HG03039 (cell line): ENCODE measurements at regions not wholly inside any gene's neighbourhood (a gene's known extent, or its start where the extent isn't known, plus 50 kb on each side); places are given as distances from the start of the nearest gene placed in this dataset.
"Not testable (repeated sequence)": the region's sequence is repeated elsewhere in the genome, so short reads cannot be mapped to it uniquely, and the experiment has no call there.

Source experiments
- ATAC-seq: cut with Tn5 transposase; IDR thresholded peaks from one replicate; pipeline ENCODE4 v1.9.1; 2021; ENCODE audit warnings: mild to moderate bottlenecking, moderate library complexity; ENCODE audit not compliant: unreplicated experiment

DNA sequence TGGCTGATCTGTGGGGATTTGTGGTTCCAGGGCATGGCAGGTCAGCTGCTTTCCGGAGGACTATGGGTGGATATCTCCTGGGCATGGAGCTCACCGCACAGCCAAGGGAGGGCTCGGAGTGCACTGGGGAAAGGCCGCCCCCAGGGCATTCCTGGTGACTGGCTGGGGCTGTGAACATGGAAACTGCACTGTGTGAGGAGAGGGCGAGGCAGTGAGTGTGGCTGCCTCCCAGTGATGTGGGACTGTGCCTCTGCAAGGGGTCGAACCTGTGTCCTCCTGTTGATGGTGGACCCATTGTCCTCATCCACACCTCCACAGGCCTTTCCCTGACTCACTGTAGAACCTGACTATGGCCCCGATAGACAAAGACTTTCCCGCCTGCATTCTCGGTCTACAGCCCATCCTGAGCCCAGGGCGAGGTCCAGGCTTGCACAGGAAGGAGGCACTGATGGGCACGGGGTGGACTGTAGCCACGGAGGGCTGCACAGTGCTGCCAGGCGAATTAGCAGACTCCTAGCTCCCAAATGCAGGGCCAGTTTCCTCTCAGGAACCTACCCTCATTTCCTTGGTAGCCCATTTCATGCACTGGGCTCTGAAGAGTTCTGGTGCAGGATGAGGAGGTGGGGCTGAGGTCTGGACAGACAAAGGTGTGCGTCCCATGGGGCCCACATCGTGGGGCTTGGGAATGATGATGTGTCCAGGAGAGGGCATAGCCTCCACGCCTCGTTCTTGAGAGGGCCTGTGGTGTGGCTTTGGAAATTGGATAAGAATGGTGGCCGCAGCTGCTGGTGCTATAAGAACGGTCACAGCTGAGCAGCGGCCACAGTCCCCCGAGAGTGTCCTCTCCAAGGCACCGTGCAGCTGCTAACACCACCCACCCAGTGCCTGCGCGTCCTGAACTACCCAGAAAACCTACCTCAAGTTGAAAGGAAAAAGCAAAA, 415.1 kb downstream of the TMEM121 start:
- no peak for ATAC-seq

DNA sequence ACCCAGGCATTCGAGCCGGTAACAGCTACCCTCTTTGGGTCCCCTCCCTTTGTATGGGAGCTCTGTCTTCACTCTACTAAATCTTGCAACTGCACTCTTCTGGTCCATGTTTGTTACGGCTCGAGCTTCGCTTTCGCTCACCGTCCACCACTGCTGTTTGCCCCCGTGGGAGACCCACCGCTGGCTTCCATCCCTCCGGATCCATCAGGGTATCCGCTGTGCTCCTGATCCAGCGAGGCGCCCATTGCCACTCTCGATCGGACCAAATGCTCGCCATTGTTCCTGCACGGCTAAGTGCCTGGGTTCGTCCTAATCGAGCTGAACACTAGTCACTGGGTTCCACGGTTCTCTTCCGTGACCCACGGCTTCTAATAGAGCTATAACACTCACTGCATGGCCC, 416.3 kb downstream of the TMEM121 start:
- ATAC-seq, result not testable (repeated sequence)

DNA sequence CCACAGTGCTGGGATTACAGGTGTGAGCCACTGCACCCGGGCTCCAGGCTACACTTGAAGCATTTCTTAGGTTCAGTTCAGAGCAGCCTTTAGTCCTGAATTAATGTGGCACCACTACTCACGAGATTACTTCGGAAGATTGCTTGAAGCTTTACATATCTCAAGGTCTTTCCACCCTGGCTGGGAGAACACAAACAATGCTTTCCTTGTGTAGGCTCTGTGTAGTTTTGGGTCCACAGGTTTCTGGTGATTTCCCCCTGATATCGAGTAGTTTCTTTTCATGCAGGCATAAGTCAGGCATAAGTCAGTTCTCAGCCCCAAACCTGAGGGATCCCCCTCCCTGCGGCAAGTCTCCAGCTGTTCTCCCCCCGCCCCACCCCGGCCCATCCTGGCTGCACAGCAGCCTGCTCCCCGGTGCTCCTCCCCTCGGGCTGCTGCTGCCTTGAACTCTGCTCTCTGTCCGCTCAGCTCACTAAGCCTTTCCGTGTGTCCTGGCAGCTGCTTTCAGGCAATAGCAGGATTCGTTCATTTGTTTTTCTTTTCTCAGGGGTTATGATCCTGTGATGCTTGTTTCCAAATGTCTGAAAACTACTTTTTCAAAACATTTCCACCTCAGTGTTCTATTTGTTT, 417.7 kb downstream of the TMEM121 start:
- no peak for ATAC-seq

- ATAC-seq, result no peak
Observed at GRCh38 chr14:105944632-105945610, 418.5 kb downstream of the TMEM121 start.

- no peak for ATAC-seq
Observed at GRCh38 chr14:105945896-105946295, 419.5 kb downstream of the TMEM121 start.

DNA sequence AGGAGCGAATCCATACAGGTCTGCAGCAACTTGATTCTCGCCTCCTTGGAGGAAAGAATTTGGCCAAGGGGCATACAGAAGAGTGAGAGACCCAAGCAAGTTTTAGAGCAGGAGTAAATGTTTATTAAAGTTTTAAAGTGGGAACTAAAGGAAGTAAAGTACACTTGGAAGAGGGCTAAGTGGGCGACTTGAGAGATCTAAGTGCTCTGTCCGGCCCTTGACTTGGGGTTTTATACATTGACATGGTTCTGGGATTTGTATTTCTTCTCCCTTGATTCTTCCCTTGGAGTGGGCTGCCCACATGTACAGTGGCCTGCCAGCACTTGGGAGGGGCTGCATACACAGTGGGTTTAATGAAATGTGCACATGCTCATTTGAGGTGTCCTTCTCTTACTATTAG, 421.2 kb downstream of the TMEM121 start:
- ATAC-seq, result no peak

- not testable (repeated sequence) for ATAC-seq
Observed at GRCh38 chr14:105948955-105949354, 422.6 kb downstream of the TMEM121 start.

DNA sequence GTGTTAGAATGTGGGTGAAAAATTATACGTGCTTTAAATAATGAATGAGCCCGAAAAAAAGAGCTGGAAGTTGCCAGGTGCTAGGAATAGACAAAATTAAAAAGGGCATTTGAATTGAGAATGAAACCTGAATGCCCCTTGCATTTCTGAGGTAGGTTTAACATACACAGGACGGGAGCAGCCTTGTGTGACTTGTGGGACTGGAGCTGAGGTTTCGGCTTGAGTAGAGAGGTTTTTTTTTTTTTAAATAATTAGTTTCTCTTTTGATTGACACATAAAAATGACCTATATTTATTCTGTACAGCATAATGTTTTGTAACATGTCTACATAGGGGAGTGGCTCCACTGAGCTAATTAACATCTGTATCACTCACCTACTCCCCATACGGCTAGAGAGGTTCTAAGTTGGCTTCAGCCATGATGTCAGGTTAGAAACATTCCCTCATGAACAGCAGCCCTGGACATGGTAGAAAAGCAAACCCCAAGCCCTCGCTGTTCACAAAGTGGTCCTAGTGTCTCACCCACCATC, 424.0 kb downstream of the TMEM121 start:
- not testable (repeated sequence) for ATAC-seq

DNA sequence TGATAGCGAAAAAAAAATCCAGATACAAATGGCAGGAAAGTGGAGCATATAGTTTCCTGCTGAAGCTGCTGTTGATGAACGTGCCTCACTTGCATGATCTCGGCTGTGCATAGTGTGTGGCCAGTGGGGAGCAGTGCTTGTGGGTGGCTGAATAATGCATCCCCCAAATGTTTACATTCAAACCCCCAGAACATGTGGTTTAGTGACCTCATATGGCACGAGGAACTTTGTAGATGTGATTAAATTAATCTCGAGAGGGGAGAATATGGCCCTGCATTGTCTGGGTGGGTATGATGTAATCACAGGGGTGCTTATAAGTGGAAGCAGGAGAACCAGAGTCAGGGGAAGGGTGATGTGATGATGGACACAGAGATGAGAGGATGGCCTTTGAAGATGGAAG, 425.0 kb downstream of the TMEM121 start:
- ATAC-seq, result no peak

DNA sequence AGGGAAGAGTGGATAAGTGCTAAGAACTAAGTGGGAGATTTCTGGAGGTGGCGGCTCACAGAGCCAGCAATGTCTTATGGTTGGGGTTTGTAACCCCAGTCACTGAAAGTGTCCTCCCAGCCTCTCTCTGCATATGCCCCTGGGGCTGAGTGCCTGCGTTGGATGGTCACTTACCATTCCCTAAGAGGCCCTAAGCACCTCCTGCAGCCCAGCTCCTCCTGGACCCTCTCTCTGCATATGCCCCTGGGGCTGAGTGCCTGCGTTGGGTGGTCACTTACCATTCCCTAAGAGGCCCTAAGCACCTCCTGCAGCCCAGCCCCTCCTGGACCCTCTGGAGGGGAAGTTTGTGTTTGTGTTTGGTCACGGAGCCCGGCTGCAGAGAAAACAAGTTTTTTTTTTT, 425.8 kb downstream of the TMEM121 start:
- ATAC-seq, result no peak

GRCh38 chr14:105952826-105953225, 426.4 kb downstream of the TMEM121 start:
- no peak for ATAC-seq

DNA sequence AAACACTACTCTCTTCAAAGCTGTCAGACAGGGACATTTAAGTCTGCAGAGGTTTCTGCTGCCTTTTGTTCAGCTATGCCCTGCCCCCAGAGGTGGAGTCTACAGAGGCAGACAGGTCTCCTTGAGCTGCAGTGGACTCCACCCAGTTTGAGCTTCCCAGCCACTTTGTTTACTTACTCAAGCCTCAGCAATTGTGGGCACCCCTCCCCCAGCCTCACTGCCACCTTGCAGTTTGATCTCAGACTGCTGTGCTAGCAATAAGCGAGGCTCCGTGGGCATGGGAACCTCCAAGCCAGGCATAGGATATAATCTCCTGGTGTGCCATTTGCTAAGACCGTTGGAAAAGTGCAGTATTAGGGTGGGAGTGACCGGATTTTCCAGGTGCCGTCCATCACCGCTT, 435.2 kb downstream of the TMEM121 start:
- ATAC-seq, result not testable (repeated sequence)

- ATAC-seq, result no peak
Observed at GRCh38 chr14:105962532-105962931, 436.1 kb downstream of the TMEM121 start.

DNA sequence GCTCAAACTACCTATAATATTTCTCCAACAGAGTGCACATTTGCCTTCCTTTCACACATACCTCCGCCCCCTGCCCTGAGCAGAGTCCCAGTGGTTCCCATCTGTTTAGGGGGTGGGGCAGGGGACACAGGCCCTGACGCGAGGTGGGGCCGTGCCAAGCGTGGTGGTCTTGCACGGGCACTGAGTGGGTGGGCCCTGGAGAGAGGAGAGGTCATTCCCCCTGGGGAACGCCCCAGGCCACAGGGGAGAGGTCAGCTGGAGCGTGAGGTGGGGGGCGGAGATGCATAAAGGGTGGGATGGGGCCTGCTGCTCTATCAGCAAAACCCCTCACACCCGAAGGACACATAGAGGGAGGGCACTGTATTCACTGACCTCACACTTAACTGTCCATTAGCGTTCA, 441.9 kb downstream of the TMEM121 start:
- ATAC-seq, result no peak

DNA sequence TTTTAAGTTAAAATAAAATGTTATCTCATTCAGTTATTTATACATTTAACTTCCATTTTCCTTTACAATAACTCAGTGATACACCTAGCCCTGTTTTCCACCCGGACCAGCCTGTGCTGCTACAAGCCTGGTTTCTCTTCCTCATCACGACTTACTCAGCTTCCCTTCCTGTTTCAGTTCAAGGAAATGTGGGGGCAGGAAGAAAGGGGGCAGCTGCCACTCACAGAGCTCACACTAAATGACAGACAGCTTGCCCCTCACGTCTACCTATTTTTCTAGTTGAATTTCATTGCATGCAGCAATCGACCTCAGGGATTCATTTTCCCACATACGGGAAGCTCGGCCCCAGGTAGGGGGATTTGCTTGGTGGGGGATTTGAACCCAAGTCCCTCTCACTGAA, 442.6 kb downstream of the TMEM121 start:
- not testable (repeated sequence) for ATAC-seq

GRCh38 chr14:105970821-105971220, 444.4 kb downstream of the TMEM121 start:
- ATAC-seq, result not testable (repeated sequence)

- no peak for ATAC-seq
Observed at GRCh38 chr14:105971593-105972500, 445.5 kb downstream of the TMEM121 start.

GRCh38 chr14:105974902-105975301, 448.5 kb downstream of the TMEM121 start:
- ATAC-seq, result no peak

DNA sequence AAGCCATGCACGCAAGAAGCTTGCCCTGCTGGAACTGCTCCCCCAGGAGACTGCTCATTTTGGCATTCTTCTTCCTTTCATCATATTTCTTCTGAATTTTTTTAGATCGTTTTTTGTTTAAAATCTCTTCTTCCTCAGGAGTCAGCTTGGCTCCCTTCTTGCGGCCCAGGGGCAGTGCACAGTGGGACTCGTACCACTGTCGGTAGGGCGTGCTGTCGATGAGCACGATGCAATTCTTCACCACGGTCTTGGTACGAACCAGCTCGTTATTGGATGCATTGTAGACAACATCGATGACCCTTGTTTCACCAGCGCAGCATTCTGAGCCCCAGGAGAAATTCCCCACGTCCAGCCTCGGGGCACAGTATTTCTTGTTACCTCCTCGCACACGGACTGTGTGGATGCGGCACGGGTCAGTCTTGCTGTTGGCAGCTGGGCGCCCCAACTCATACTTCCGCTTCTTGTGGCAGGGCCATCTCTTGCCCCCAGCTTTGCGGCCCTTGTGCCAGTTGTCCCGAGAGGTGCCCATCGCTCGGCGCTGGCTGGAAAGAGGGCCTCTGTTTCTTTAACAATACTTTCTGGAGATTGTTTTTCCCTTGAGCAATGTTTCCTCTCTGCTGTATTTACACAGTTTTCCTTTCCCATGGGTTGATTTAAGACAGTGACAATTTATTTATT, 452.4 kb downstream of the TMEM121 start:
- no peak for ATAC-seq
